ENCODE measurements at regions not wholly inside any gene's neighbourhood (a gene's known extent, or its start where the extent isn't known, plus 50 kb on each side); places are given as distances from the start of the nearest gene placed in this dataset.

GRCh38 chr2:204074456-204074855 is 137.9 kb downstream of the ICOS start:
- H3K36me3 Mint-ChIP-seq (ENCODE audit: unreplicated experiment) = peaks cover 4% of the 10 kb centered on the region
- H3K9me3 Mint-ChIP-seq (ENCODE audit: unreplicated experiment) = peaks cover 3% of the 10 kb centered on the region
- no peak overlapping the region for H3K27ac Mint-ChIP-seq (ENCODE audit: unreplicated experiment)
- no peak for DNase-seq
- H3K4me3 Mint-ChIP-seq (ENCODE audit: unreplicated experiment) = no peak overlapping the region
- H3K27me3 Mint-ChIP-seq (ENCODE audit: unreplicated experiment) = no peaks in the 10 kb centered on the region
- H3K4me1 Mint-ChIP-seq (ENCODE audit: low read depth, unreplicated experiment) = peaks cover 5% of the 10 kb centered on the region
- no peak for TF ChIP-seq CTCF (IDR thresholded peaks at IDR 0.05; ENCODE audit: partially characterized antibody, unreplicated experiment)

GRCh38 chr2:204078003-204078698 is 141.6 kb downstream of the ICOS start:
- peaks cover 3% of the 10 kb centered on the region for H3K27me3 Mint-ChIP-seq (ENCODE audit: unreplicated experiment)
- no peak for TF ChIP-seq CTCF (IDR thresholded peaks at IDR 0.05; ENCODE audit: partially characterized antibody, unreplicated experiment)
- DNase-seq = no peak
- peaks cover 3% of the 10 kb centered on the region for H3K9me3 Mint-ChIP-seq (ENCODE audit: unreplicated experiment)
- peaks cover 4% of the 10 kb centered on the region for H3K36me3 Mint-ChIP-seq (ENCODE audit: unreplicated experiment)
- peaks cover 12% of the 10 kb centered on the region for H3K4me1 Mint-ChIP-seq (ENCODE audit: low read depth, unreplicated experiment)
- H3K4me3 Mint-ChIP-seq (ENCODE audit: unreplicated experiment) = no peak overlapping the region
- H3K27ac Mint-ChIP-seq (ENCODE audit: unreplicated experiment) = no peak overlapping the region

- no peak for DNase-seq
- H3K36me3 Mint-ChIP-seq (ENCODE audit: unreplicated experiment) = peaks cover 4% of the 10 kb centered on the region
Observed at GRCh38 chr2:204081487-204082425, 145.2 kb downstream of the ICOS start.

GRCh38 chr2:204086167-204086566 is 149.6 kb downstream of the ICOS start:
- Mint-ChIP-seq H3K4me3 (ENCODE audit: unreplicated experiment) (no peak overlapping the region), H3K9me3 (ENCODE audit: unreplicated experiment) (no peaks in the 10 kb centered on the region), H3K36me3 (ENCODE audit: unreplicated experiment) (no peaks in the 10 kb centered on the region), H3K27ac (ENCODE audit: unreplicated experiment) (no peak overlapping the region), H3K4me1 (ENCODE audit: low read depth, unreplicated experiment) (peaks cover 12% of the 10 kb centered on the region), H3K27me3 (ENCODE audit: unreplicated experiment) (peaks cover 6% of the 10 kb centered on the region)
- no peak for TF ChIP-seq CTCF (IDR thresholded peaks at IDR 0.05; ENCODE audit: partially characterized antibody, unreplicated experiment)
- no peak for DNase-seq

More at GRCh38 chr2:204081487-204082425, 145.2 kb downstream of the ICOS start:
- H3K27me3 Mint-ChIP-seq (ENCODE audit: unreplicated experiment) = peaks cover 3% of the 10 kb centered on the region
- H3K27ac Mint-ChIP-seq (ENCODE audit: unreplicated experiment) = peak overlapping the region; percentile 79
- H3K4me1 Mint-ChIP-seq (ENCODE audit: low read depth, unreplicated experiment) = peaks cover 12% of the 10 kb centered on the region
- H3K9me3 Mint-ChIP-seq (ENCODE audit: unreplicated experiment) = no peaks in the 10 kb centered on the region
- TF ChIP-seq CTCF (IDR thresholded peaks at IDR 0.05; ENCODE audit: partially characterized antibody, unreplicated experiment) = no peak
- H3K4me3 Mint-ChIP-seq (ENCODE audit: unreplicated experiment) = peak overlapping the region; percentile 9
